H1 (cell line): ENCODE measurements at regions not wholly inside any gene's neighbourhood (a gene's known extent, or its start where the extent isn't known, plus 50 kb on each side); places are given as distances from the start of the nearest gene placed in this dataset.

ENCODE experiments used
- CTCF ChIA-PET: fragments of 300-600 bp; sonication (Branson Sonifier 250); formaldehyde crosslinking; loops from one replicate; lab custom pipeline; 2021; ENCODE audit not compliant: partially characterized antibody; lab: Charles Lee
- POLR2A ChIA-PET: fragments of 300-600 bp; sonication (Branson Sonifier 250); formaldehyde crosslinking; loops from one replicate; lab custom pipeline; 2021; ENCODE audit warnings: inconsistent platforms; ENCODE audit not compliant: partially characterized antibody; lab: Charles Lee
- DNase-seq, 2 experiments: peaks; one replicate each; pipeline versions ENCODE4 v3.0.0 to v3.0.0-alpha.2; 2010 to 2022; ENCODE audit warnings: low spot score in 2 of 2, low read depth in 1 of 2, mixed read lengths in 1 of 2
- FAIRE-seq: peaks from 2 replicates; lab custom pipeline; 2011; peaks lifted over from hg19 to GRCh38; lab: Jason Lieb, UNC
- H2AFZ ChIP-seq: 2 replicates; pipeline ENCODE4 v1.8.1; 2012; ENCODE audit warnings: low read length, inconsistent platforms
- H2AK5ac ChIP-seq: 2 replicates; pipeline ENCODE4 v1.6.1; 2013; ENCODE audit warnings: low read depth, low read length
- H2BK120ac ChIP-seq: replicated peaks from 2 replicates; pipeline ENCODE3; 2013; ENCODE audit warnings: low read depth, low read length, inconsistent platforms
- H2BK12ac ChIP-seq: 2 replicates; pipeline ENCODE4 v1.6.1; 2013; ENCODE audit warnings: low read depth, low read length
- H2BK15ac ChIP-seq: 2 replicates; pipeline ENCODE4 v1.6.1; 2013; ENCODE audit warnings: low read length
- H2BK20ac ChIP-seq: 2 replicates; pipeline ENCODE4 v1.6.1; 2013; ENCODE audit warnings: low read length
- H2BK5ac ChIP-seq: 2 replicates; pipeline ENCODE4 v1.6.1; 2013; ENCODE audit warnings: low read depth, low read length
- H3K14ac ChIP-seq: 2 replicates; pipeline ENCODE4 v1.6.1; 2013; ENCODE audit warnings: inconsistent platforms; ENCODE audit not compliant: insufficient read length
- H3K18ac ChIP-seq: 2 replicates; pipeline ENCODE4 v1.6.1; 2013; ENCODE audit warnings: low read length; ENCODE audit errors: extremely low read depth
- H3K23ac ChIP-seq: 2 replicates; pipeline ENCODE4 v1.6.1; 2013; ENCODE audit warnings: inconsistent platforms; ENCODE audit not compliant: insufficient read length
- H3K23me2 ChIP-seq: 2 replicates; pipeline ENCODE4 v1.6.1; 2013; ENCODE audit warnings: low read depth, low read length
- H3K27ac ChIP-seq: 2 replicates; pipeline ENCODE4 v1.6.1; 2011; ENCODE audit warnings: low read depth, low read length, inconsistent platforms
- H3K27me3 ChIP-seq, 4 experiments: replicated peaks in 1 of 4; 1 replicate in 1 of 4; 2 replicates in 3 of 4; pipeline versions ENCODE4 v1.6.1 to v1.8.1; 2011 to 2013; ENCODE audit warnings: low read length in 3 of 4, mild to moderate bottlenecking in 3 of 4, inconsistent platforms in 2 of 4, mixed read lengths in 2 of 4, moderate library complexity in 1 of 4; ENCODE audit not compliant: control insufficient read depth in 3 of 4, insufficient read depth in 3 of 4; ENCODE audit errors: extremely low read depth in 1 of 4
- H3K36me3 ChIP-seq, 4 experiments: 2 replicates each; pipeline versions ENCODE4 v1.6.1 to v1.8.1; 2011 to 2013; ENCODE audit warnings: mild to moderate bottlenecking in 4 of 4, low read length in 3 of 4, moderate library complexity in 2 of 4, control low read depth in 1 of 4, inconsistent platforms in 1 of 4; ENCODE audit not compliant: insufficient read depth in 4 of 4, control insufficient read depth in 2 of 4
- H3K4ac ChIP-seq: replicated peaks from 2 replicates; pipeline ENCODE3; 2013; ENCODE audit warnings: low read length, low read depth, mixed read lengths, inconsistent platforms; ENCODE audit not compliant: insufficient read length
- H3K4me1 ChIP-seq, 4 experiments: replicated peaks in 1 of 4; 1 replicate in 1 of 4; 2 replicates in 3 of 4; pipeline versions ENCODE4 v1.6.1 to v1.8.1; 2011 to 2013; ENCODE audit warnings: low read length in 3 of 4, inconsistent platforms in 2 of 4, mixed read lengths in 1 of 4; ENCODE audit not compliant: insufficient read depth in 4 of 4, control insufficient read depth in 3 of 4
- H3K4me2 ChIP-seq, 2 experiments: 2 replicates each; pipeline versions ENCODE4 v1.6.1 to v1.8.1; 2011 to 2013; ENCODE audit warnings: low read depth in 2 of 2, low read length in 2 of 2, control low read depth in 1 of 2, inconsistent platforms in 1 of 2, mild to moderate bottlenecking in 1 of 2; ENCODE audit not compliant: insufficient read depth in 1 of 2
- H3K4me3 ChIP-seq, 4 experiments: fragments of 200-600, 300-600 bp in 1 of 4; sonication (generic), shearing (Covaris generic), sonication (Bioruptor Twin) in 1 of 4; 2 replicates each; pipeline versions ENCODE4 v1.5.1 to v1.8.1; 2011 to 2016; ENCODE audit warnings: low read length in 4 of 4, low read depth in 3 of 4, control low read depth in 2 of 4, inconsistent platforms in 2 of 4, mild to moderate bottlenecking in 2 of 4, mixed read lengths in 1 of 4, moderate library complexity in 1 of 4; ENCODE audit not compliant: insufficient read depth in 2 of 4; ENCODE audit errors: extremely low read depth in 1 of 4
- H3K56ac ChIP-seq: replicated peaks from 2 replicates; pipeline ENCODE3; 2013; ENCODE audit warnings: low read depth, mild to moderate bottlenecking, mixed read lengths, low read length, inconsistent platforms; ENCODE audit not compliant: insufficient read length
- H3K79me1 ChIP-seq: 2 replicates; pipeline ENCODE4 v1.6.1; 2013; ENCODE audit warnings: low read depth, low read length, control low read depth
- H3K79me2 ChIP-seq, 2 experiments: 2 replicates each; pipeline versions ENCODE4 v1.6.1 to v1.8.1; 2012 to 2013; ENCODE audit warnings: low read length in 2 of 2, mild to moderate bottlenecking in 2 of 2, inconsistent platforms in 1 of 2; ENCODE audit not compliant: insufficient read depth in 2 of 2, control insufficient read depth in 1 of 2
- H3K9ac ChIP-seq, 4 experiments: replicated peaks in 1 of 4; 1 replicate in 1 of 4; 2 replicates in 3 of 4; pipeline versions ENCODE4 v1.6.1 to v1.8.1; 2011 to 2013; ENCODE audit warnings: low read depth in 3 of 4, low read length in 3 of 4, control low read depth in 2 of 4, mild to moderate bottlenecking in 2 of 4, moderate library complexity in 2 of 4, inconsistent platforms in 1 of 4; ENCODE audit errors: extremely low read depth in 1 of 4
- H3K9me3 ChIP-seq, 2 experiments: 2 replicates each; pipeline versions ENCODE4 v1.6.1 to v1.8.1; 2012 to 2013; ENCODE audit warnings: mild to moderate bottlenecking in 2 of 2, moderate library complexity in 2 of 2, control low read depth in 1 of 2, inconsistent platforms in 1 of 2, low read depth in 1 of 2, low read length in 1 of 2, mixed read lengths in 1 of 2; ENCODE audit not compliant: insufficient read depth in 2 of 2
- H4K20me1 ChIP-seq, 2 experiments: replicated peaks in 1 of 2; 2 replicates each; pipeline versions ENCODE3 to v1.8.1; 2011 to 2013; ENCODE audit warnings: inconsistent platforms in 2 of 2, low read length in 2 of 2, mild to moderate bottlenecking in 1 of 2; ENCODE audit not compliant: insufficient read depth in 2 of 2, control insufficient read depth in 1 of 2
- H4K5ac ChIP-seq: 2 replicates; pipeline ENCODE4 v1.6.1; 2013; ENCODE audit warnings: low read length, low read depth, mixed read lengths, inconsistent platforms; ENCODE audit not compliant: insufficient read length
- H4K8ac ChIP-seq: 2 replicates; pipeline ENCODE4 v1.8.0; 2013; ENCODE audit warnings: mild to moderate bottlenecking, moderate library complexity, low read length, inconsistent platforms; ENCODE audit not compliant: insufficient read depth; ENCODE audit errors: extremely low read depth
- H4K91ac ChIP-seq: replicated peaks from 2 replicates; pipeline ENCODE3; 2013; ENCODE audit warnings: low read length, mixed read lengths, inconsistent platforms; ENCODE audit not compliant: insufficient read length
- BACH1 ChIP-seq: IDR thresholded peaks from 2 replicates; pipeline ENCODE4 v1.6.1; 2012; ENCODE audit warnings: low read length, improper control_type of control experiment
- CEBPB ChIP-seq: IDR thresholded peaks from 2 replicates; pipeline ENCODE4 v1.6.1; 2012; ENCODE audit warnings: low read depth, low read length
- EZH2 ChIP-seq: fragments of 200-600 bp; sonication (generic); IDR thresholded peaks from 2 replicates; pipeline ENCODE4 v1.7.1; 2012; ENCODE audit warnings: low read depth, mild to moderate bottlenecking, moderate library complexity, low read length, inconsistent platforms; ENCODE audit not compliant: severe bottlenecking
- GABPA ChIP-seq: IDR thresholded peaks from 2 replicates; pipeline ENCODE4 v1.6.1; 2011; ENCODE audit warnings: mild to moderate bottlenecking, low read length, moderate library complexity, borderline replicate concordance; ENCODE audit not compliant: insufficient read depth
- GTF2F1 ChIP-seq: IDR thresholded peaks from 2 replicates; pipeline ENCODE4 v1.6.1; 2012; ENCODE audit warnings: low read depth, low read length, improper control_type of control experiment, borderline replicate concordance
- HDAC6 ChIP-seq: IDR thresholded peaks from one replicate; pipeline ENCODE4 v1.7.1; 2012; ENCODE audit warnings: low read depth, mild to moderate bottlenecking, inconsistent platforms, low read length, moderate library complexity
- NRF1 ChIP-seq: IDR thresholded peaks from 2 replicates; pipeline ENCODE4 v1.6.1; 2011; ENCODE audit warnings: mild to moderate bottlenecking, low read depth, low read length, improper control_type of control experiment
- POLR2A ChIP-seq, 2 experiments: IDR thresholded peaks; 1 replicate in 1 of 2; 2 replicates in 1 of 2; pipeline ENCODE4 v1.6.1; 2011; ENCODE audit warnings: low read depth in 2 of 2, low read length in 2 of 2, mild to moderate bottlenecking in 2 of 2; ENCODE audit errors: control extremely low read depth in 1 of 2
- RAD21 ChIP-seq, 2 experiments: IDR thresholded peaks in 1 of 2; conservative IDR thresholded peaks in 1 of 2; 2 replicates each; pipeline ENCODE4 v1.6.1; 2011; ENCODE audit warnings: low read depth in 2 of 2, low read length in 2 of 2, improper control_type of control experiment in 1 of 2, inconsistent platforms in 1 of 2, mild to moderate bottlenecking in 1 of 2, moderate library complexity in 1 of 2
- RFX5 ChIP-seq: IDR thresholded peaks from 2 replicates; pipeline ENCODE4 v1.6.1; 2011; ENCODE audit warnings: low read depth, low read length, improper control_type of control experiment, borderline replicate concordance
- SP1 ChIP-seq: IDR thresholded peaks from 2 replicates; pipeline ENCODE4 v1.6.1; 2011; ENCODE audit warnings: low read depth, low read length
- SP4 ChIP-seq: IDR thresholded peaks from 2 replicates; pipeline ENCODE4 v1.6.1; 2012; ENCODE audit warnings: low read length, inconsistent platforms
- TAF7 ChIP-seq: optimal IDR thresholded peaks from 2 replicates; pipeline ENCODE3; 2011; ENCODE audit warnings: low read depth, mild to moderate bottlenecking, inconsistent platforms, low read length, moderate library complexity, borderline replicate concordance
- TCF12 ChIP-seq: IDR thresholded peaks from 2 replicates; pipeline ENCODE4 v1.6.1; 2011; ENCODE audit warnings: low read depth, mild to moderate bottlenecking, low read length
- TEAD4 ChIP-seq: IDR thresholded peaks from 2 replicates; pipeline ENCODE4 v1.6.1; 2012; ENCODE audit warnings: low read depth, low read length, inconsistent platforms, mixed read lengths
- WGBS, 2 experiments: shearing (Covaris generic) in 1 of 2; methylation state at CpG; one replicate each; pipeline versions ENCODE4 v1.1.6 to v1.1.7; 2013 to 2015; ENCODE audit warnings: low lambda C conversion rate in 2 of 2, mixed read lengths in 2 of 2, inconsistent platforms in 1 of 2, low coverage in 1 of 2, missing lambda C conversion rate in 1 of 2; ENCODE audit not compliant: insufficient replicate concordance in 2 of 2, insufficient coverage in 1 of 2, insufficient read length in 1 of 2; ENCODE audit errors: extremely low coverage in 1 of 2, missing lambda C conversion rate in 1 of 2; 5-methylcytosine and 5-hydroxymethylcytosine counted together

GRCh38 chr4:141810712-141811375 lies 174.5 kb downstream of the IL15 start:
- ChIA-PET POLR2A (no interaction called here), CTCF (interaction anchor here (0.8 kb wide), 1 partner anchor 13 kb away, joined by 3 read pairs; no protein-coding TSS in a partner anchor)
- Histone ChIP-seq H3K14ac (no peak overlapping the region), H4K20me1 (no peaks in the 10 kb centered on the region), H2BK12ac (no peak overlapping the region), H4K5ac (no peak overlapping the region), H2BK5ac (no peak overlapping the region), H3K56ac (no peak overlapping the region), H3K9me3 (no peaks in the 10 kb centered on the region), H3K79me1 (no peaks in the 10 kb centered on the region), H3K4me2 (no peak overlapping the region), H3K23ac (no peak overlapping the region), H3K23me2 (no peaks in the 10 kb centered on the region), H2BK20ac (no peak overlapping the region), H3K27me3 (no peaks in the 10 kb centered on the region), H2BK120ac (no peak overlapping the region), H2BK15ac (no peak overlapping the region), H3K9ac (no peak overlapping the region), H3K4me1 (no peaks in the 10 kb centered on the region; a peak in 1 of 7 replicates), H3K4me3 (no peak overlapping the region), H2AFZ (peak overlapping the region; percentile 9; the same call in 1 of the 2 replicates), H3K79me2 (no peaks in the 10 kb centered on the region), H3K36me3 (no peaks in the 10 kb centered on the region), H3K27ac (no peak overlapping the region), H4K91ac (no peak overlapping the region), H4K8ac (no peak overlapping the region), H3K18ac (no peak overlapping the region), H3K4ac (no peak overlapping the region), H2AK5ac (no peak overlapping the region)
- FAIRE-seq (no peak), DNase-seq (no peak)
- 98% methylated on average over 6 of the region's 6 CpGs; no CpG with 5 or more reads in 1 of the 2 experiments for WGBS, 2 experiments
- no peak for TF ChIP-seq GTF2F1
- TF ChIP-seq SP1, result no peak
- no peak for TF ChIP-seq POLR2A (IDR thresholded peaks at IDR 0.05; ENCODE audit: control extremely low read depth in 1 of 2, low read depth in 2 of 2, low read length in 2 of 2)
- no peak for TF ChIP-seq GABPA
- no peak for TF ChIP-seq CEBPB
- TF ChIP-seq SP4, result no peak
- TF ChIP-seq TAF7, result no peak
- no peak for TF ChIP-seq RAD21 (IDR thresholded peaks at IDR 0.05 in 1 of 2, conservative IDR thresholded peaks at IDR 0.05 in 1 of 2; ENCODE audit: low read depth in 2 of 2, low read length in 2 of 2)
- TF ChIP-seq RFX5, result no peak
- TF ChIP-seq HDAC6, result no peak
- no peak for TF ChIP-seq TCF12
- no peak for TF ChIP-seq EZH2
- no peak for TF ChIP-seq NRF1
- no peak for TF ChIP-seq BACH1
- no peak for TF ChIP-seq TEAD4
